Mesodermal cell (in vitro differentiated cells): ENCODE measurements at regions not wholly inside any gene's neighbourhood (a gene's known extent, or its start where the extent isn't known, plus 50 kb on each side); places are given as distances from the start of the nearest gene placed in this dataset.

ENCODE experiments used
- H3K27ac ChIP-seq: 2 replicates; pipeline ENCODE4 v1.7.0; 2013; ENCODE audit warnings: mild to moderate bottlenecking, low read depth, low read length, moderate library complexity; ENCODE audit not compliant: severe bottlenecking
- H3K36me3 ChIP-seq: 2 replicates; pipeline ENCODE4 v1.7.1; 2013; ENCODE audit warnings: mild to moderate bottlenecking, low read length, moderate library complexity; ENCODE audit not compliant: control insufficient read depth, insufficient read depth
- H3K4me1 ChIP-seq: one replicate; pipeline ENCODE4 v1.7.1; 2013; ENCODE audit warnings: mild to moderate bottlenecking, low read length; ENCODE audit not compliant: insufficient read depth, control insufficient read depth, poor library complexity, severe bottlenecking
- H3K4me3 ChIP-seq: 2 replicates; pipeline ENCODE4 v1.7.0; 2013; ENCODE audit warnings: low read length, control low read depth, mild to moderate bottlenecking; ENCODE audit not compliant: insufficient read depth, poor library complexity, severe bottlenecking; ENCODE audit errors: extremely low read depth
- H3K9me3 ChIP-seq: 2 replicates; pipeline ENCODE4 v1.7.1; 2013; ENCODE audit warnings: mild to moderate bottlenecking, low read length, moderate library complexity; ENCODE audit not compliant: control insufficient read depth
- WGBS, 2 experiments: methylation state at CpG; one replicate each; pipeline ENCODE4 v1.1.5; 2013; ENCODE audit warnings: missing lambda C conversion rate in 2 of 2; ENCODE audit not compliant: insufficient coverage in 2 of 2; 5-methylcytosine and 5-hydroxymethylcytosine counted together

DNA sequence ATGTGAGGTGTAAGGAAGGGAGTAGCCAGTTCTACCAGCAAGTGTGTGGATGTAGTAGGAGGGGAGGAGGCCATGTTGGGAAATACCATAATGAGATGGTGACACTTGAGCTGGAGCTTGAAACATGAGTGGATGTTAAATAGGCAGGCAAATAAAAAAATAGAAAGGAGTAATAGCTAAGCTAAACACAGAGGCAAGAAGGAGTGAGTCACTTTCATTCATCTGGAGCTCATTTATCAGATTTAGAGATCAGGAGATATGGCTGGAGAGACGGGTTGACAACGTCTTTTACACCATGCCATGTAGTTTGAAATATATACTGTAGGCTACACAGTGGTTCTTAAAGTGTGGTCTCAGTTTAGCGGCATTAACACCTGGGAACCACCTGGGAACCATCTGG lies 390.5 kb downstream of the DIPK2A start:
- H3K36me3 ChIP-seq: no peaks in the 10 kb centered on the region
- peaks cover 11% of the 10 kb centered on the region for H3K4me1 ChIP-seq
- no peak overlapping the region for H3K27ac ChIP-seq
- H3K4me3 ChIP-seq: no peak overlapping the region
- no peaks in the 10 kb centered on the region for H3K9me3 ChIP-seq
- WGBS, 2 experiments: 100% methylated on average over 3 of the region's 3 CpGs; no CpG with 5 or more reads in 1 of the 2 experiments

DNA sequence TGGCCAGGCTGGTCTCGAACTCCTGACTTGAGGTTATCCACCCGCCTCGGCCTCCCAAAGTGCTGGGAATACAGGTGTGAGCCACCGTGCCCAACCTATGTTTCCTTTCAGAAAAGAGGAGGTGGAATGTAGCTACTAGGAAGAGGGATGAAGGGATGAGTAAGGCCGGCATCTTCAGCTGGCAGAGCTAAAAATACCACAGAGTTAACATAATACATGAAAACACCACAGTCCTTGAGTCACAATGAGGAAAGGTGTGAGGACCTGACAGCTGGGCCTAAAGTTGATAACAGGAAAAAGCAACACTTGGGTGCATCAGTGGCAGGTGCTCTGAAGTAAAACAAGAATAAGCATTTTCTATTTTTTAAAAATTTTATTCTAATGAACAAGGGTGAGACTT lies 392.2 kb downstream of the DIPK2A start:
- no peaks in the 10 kb centered on the region for H3K36me3 ChIP-seq
- H3K4me1 ChIP-seq: peaks cover 11% of the 10 kb centered on the region
- WGBS, 2 experiments: 94 to 100% methylated on average over 3 to 4 of the region's 5 CpGs
- no peak overlapping the region for H3K27ac ChIP-seq
- H3K9me3 ChIP-seq: peaks cover 5% of the 10 kb centered on the region
- H3K4me3 ChIP-seq: no peak overlapping the region

DNA sequence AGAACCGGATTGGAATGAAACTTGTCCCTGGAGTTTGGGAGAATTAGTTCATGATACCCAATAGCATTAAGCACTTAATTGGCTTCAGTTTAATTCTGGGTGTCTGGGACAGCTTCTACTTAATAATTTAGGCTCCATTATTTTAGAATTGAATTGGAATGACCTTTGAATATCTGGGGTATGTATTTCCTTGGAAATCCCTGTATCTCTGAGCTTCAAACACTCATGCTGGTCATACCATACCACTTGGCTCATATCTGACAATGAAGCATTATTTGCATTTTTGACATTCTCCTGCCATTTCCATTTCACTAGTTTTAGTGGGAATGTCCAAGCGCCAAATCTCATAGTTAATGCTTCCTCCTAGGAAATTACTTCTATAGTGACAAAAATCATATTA lies 393.1 kb downstream of the DIPK2A start:
- Histone ChIP-seq H3K4me3 (no peak overlapping the region), H3K9me3 (peaks cover 5% of the 10 kb centered on the region), H3K36me3 (no peaks in the 10 kb centered on the region), H3K27ac (peak overlapping the region; percentile 43), H3K4me1 (peaks cover 11% of the 10 kb centered on the region)
- no CpG with 5 or more reads among the region's 2 CpGs for WGBS, 2 experiments

DNA sequence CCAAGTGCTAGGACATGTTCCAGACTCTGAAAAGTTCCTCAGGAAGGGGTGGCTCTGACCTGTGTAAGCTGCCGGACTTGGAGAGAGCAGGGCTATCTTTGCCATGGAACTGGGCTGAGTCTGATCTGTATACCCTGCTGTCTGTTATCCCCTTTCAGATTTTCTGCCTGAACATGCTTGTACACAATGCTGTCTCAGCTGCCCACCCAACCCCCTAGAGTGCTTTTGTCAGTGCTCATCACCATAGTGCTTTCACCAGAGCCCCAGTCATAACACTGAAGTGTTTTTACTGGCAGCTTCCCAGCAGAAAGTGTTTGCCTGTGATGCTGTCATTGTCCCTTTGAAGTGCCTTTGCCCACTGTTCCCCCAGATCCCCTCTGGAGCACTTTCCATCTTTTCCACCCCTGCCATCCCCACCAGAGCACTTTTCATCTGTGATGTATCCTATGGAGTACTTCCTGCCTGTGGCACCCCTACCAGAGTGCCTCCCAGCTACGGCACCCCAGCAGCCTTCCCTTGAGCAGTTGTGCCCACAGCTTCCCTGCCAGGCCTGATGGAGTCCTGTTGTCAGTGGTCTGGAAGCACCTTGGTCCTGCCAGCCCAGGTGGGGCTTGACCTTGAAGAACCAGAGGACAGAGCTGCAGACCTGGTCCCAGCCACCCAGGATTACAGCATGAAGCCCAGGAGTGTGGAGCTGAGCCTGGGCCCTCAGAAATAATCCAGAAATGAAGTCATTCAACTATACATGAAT lies 397.7 kb downstream of the DIPK2A start:
- H3K27ac ChIP-seq: no peak overlapping the region
- peaks cover 5% of the 10 kb centered on the region for H3K9me3 ChIP-seq
- WGBS, 2 experiments: 88 to 100% methylated on average over 2 of the region's 2 CpGs
- H3K36me3 ChIP-seq: no peaks in the 10 kb centered on the region
- peaks cover 2% of the 10 kb centered on the region for H3K4me1 ChIP-seq
- no peak overlapping the region for H3K4me3 ChIP-seq

DNA sequence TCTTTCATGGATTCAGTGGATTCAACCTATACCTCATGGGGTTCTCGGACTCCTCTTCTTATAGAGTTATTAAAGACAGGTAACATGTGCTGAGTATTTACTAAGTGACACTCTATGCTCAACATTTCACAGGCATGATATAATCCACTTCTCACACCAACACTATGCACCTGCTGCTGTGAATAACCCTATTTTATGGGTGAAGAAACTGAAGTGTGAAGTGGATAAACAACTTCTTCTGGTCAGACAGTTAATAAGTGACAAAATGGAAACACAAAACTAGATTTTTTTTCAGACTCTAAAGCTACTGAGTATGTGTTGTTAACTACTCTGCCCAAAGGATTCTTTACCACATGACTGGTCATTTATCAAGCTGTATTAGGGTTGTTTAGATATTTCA lies 403.5 kb downstream of the DIPK2A start:
- H3K36me3 ChIP-seq: no peaks in the 10 kb centered on the region
- WGBS, 2 experiments: no CpG with 5 or more reads among the region's 1 CpG
- H3K4me1 ChIP-seq: no peaks in the 10 kb centered on the region
- no peak overlapping the region for H3K27ac ChIP-seq
- H3K9me3 ChIP-seq: no peaks in the 10 kb centered on the region
- no peak overlapping the region for H3K4me3 ChIP-seq

DNA sequence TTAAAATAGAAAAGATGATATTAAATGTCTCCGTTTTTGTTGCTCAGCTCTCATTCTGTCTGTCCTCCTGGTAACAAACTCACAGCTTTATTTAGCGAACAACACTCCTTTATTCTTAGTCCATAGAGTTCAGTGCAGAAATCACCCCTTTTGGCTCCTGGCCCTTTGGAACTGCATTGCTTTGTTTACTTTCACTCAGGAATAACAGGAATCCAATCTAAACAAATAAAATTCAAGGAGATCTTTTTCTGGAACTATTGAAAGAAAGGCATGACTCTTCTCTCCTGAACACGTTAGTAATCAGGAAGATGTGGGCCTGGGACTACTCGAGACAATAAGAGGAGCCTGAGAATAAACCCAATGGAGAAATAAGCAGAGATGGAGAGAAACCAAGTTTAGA lies 409.2 kb downstream of the DIPK2A start:
- Histone ChIP-seq H3K27ac (no peak overlapping the region), H3K4me1 (no peaks in the 10 kb centered on the region), H3K36me3 (no peaks in the 10 kb centered on the region), H3K9me3 (no peaks in the 10 kb centered on the region), H3K4me3 (no peak overlapping the region)
- WGBS, 2 experiments: 90 to 91% methylated on average over 2 to 3 of the region's 4 CpGs

DNA sequence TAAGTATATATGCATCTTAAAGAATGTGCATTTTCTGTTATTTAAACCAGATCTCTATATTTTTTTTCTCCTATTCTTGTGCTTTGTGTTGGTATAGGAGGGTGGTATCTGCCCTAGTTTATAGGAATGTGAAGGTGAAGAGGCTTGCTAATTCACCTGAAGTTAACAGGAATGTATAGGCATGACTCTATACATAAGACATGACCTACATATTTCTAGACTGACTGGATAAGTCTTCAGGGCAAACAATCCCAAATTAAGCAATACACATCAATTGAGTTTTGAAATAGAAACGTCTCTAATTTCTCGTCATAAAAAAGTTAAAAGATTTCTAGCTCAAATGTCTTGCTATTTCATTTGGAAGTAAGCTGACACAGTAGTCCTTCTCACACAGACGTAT lies 410.0 kb downstream of the DIPK2A start:
- WGBS, 2 experiments: 91% methylated on average over 2 of the region's 3 CpGs; no CpG with 5 or more reads in 1 of the 2 experiments
- Histone ChIP-seq H3K27ac (no peak overlapping the region), H3K4me3 (no peak overlapping the region)

DNA sequence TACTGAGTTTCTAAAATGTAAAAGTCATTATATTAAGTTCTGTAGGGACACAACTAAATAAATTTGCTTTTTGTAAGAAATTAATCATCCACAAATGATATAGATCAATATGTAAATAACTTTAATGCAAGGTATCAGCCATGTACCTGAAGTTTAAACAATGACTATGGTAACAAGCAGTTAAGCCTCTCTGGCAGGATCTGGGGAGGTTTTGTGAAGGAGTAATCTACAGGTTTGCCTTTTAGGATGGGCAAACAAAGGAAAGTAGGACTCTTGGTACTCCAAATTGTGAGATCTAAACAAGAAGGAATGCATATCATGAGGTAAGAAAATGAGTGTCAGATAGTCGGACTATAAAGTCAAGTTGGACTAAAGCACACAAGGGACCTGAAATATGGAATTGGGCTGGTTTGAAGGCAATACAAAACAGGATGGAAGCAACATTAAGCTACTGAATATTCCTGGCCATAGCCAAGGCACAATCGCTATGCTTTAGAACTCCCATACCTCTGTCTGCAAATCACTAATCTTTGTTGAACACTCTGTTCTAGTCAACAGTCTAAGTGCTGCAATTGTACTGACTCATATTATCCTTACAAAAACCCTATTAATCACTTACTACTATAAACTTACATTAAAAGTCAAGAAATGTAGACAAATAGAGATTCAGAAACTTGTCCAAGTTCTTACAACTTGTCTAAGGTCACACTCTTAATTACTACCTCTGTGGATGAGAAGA lies 412.8 kb downstream of the DIPK2A start:
- H3K36me3 ChIP-seq: no peaks in the 10 kb centered on the region
- H3K27ac ChIP-seq: no peak overlapping the region
- H3K4me3 ChIP-seq: no peak overlapping the region
- no peaks in the 10 kb centered on the region for H3K4me1 ChIP-seq
- no peaks in the 10 kb centered on the region for H3K9me3 ChIP-seq
- WGBS, 2 experiments: 100% methylated on average over 2 of the region's 2 CpGs

More for the DNA sequence above, 410.0 kb downstream of the DIPK2A start:
- no peaks in the 10 kb centered on the region for H3K9me3 ChIP-seq
- no peaks in the 10 kb centered on the region for H3K36me3 ChIP-seq
- H3K4me1 ChIP-seq: no peaks in the 10 kb centered on the region

DNA sequence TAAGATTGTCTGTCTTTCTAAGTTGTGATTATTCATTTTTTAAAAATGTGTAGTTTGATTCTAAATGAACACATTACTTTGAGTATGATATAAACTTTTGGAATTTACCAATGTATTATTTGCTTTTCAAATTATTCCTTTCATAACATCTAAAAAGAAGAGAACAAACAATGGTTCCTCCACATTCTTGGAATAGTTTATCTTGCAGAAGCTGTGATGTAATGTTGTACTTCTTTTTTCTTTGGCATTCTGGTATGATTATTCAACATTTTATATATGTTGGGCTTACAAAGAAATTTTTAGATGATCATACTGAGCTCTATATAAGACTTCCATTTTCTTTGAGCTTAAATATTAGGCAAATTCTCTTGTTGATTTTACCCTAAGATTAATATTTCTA lies 419.2 kb downstream of the DIPK2A start:
- Histone ChIP-seq H3K4me1 (no peaks in the 10 kb centered on the region), H3K4me3 (no peak overlapping the region), H3K9me3 (no peaks in the 10 kb centered on the region), H3K27ac (no peak overlapping the region), H3K36me3 (no peaks in the 10 kb centered on the region)

DNA sequence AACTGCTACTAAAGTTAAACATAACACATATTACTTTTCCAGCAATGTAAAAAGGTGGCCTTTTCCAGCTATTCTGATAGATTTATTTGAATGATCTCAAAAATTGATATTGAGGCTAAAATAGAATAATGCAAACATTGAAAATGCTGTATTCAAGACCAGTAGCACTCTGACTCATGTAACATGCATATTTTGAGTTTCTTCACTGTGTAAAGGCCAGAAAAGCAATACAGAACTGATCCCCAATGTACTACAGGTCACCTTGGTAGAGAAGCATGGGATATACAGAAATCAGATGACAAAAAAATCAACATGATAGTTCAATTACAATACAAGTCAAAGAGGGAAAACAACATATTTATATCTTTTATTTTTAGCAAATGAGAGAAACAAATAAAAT lies 419.6 kb downstream of the DIPK2A start:
- no peak overlapping the region for H3K27ac ChIP-seq
- H3K9me3 ChIP-seq: no peaks in the 10 kb centered on the region
- no peak overlapping the region for H3K4me3 ChIP-seq
- no peaks in the 10 kb centered on the region for H3K36me3 ChIP-seq
- H3K4me1 ChIP-seq: no peaks in the 10 kb centered on the region

DNA sequence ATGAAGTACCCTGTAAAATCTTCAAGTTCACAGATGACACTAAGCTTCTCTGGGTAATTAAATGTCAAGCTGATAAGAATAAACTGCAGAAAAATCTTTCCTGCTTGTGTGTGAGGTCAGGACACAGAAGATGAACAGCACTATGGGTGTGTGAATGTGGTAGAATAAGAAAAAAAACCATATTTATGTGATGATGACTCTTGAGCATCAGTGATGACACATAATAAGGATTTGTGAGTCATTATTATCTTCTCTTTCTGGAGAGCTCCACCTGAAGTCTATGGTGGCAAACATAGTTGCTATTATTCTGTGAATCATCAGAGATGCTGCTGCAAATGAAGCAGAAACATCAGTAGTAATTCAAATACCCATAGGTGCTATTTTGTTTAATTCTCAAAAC lies 422.4 kb downstream of the DIPK2A start:
- Histone ChIP-seq H3K36me3 (no peaks in the 10 kb centered on the region), H3K4me3 (no peak overlapping the region), H3K27ac (no peak overlapping the region), H3K9me3 (peaks cover under 1% of the 10 kb centered on the region), H3K4me1 (no peaks in the 10 kb centered on the region)
